Skin epidermis (tissue), 12 donors: ENCODE measurements at regions not wholly inside any gene's neighbourhood (a gene's known extent, or its start where the extent isn't known, plus 50 kb on each side); places are given as distances from the start of the nearest gene placed in this dataset.
"Not testable (repeated sequence)": the region's sequence is repeated elsewhere in the genome, so short reads cannot be mapped to it uniquely, and the experiment has no call there.

ENCODE experiments used
- H3K27ac ChIP-seq, 21 experiments: fragments of 200-600 bp; sonication (generic) in 11 of 21; one replicate each; pipeline ENCODE4 v1.5.0; 2020; ENCODE audit warnings: mild to moderate bottlenecking in 3 of 21, inconsistent platforms in 2 of 21, moderate library complexity in 2 of 21
- H3K4me3 ChIP-seq, 7 experiments: fragments of 200-600 bp; sonication (generic) in 2 of 7; one replicate each; pipeline ENCODE4 v1.5.0; 2020; ENCODE audit warnings: inconsistent platforms in 2 of 7, mild to moderate bottlenecking in 2 of 7, moderate library complexity in 1 of 7

- H3K27ac ChIP-seq, result not testable (repeated sequence)
These were observed 572.5 kb upstream of the SYT4 start for GRCh38 chr18:43849831-43850230.

GRCh38 chr18:43855376-43855775, 578.1 kb upstream of the SYT4 start:
- no peak overlapping the region for H3K27ac ChIP-seq
- no peak overlapping the region for H3K4me3 ChIP-seq

More at GRCh38 chr18:43849831-43850230, 572.5 kb upstream of the SYT4 start:
- H3K4me3 ChIP-seq, result not testable (repeated sequence)

- Histone ChIP-seq H3K27ac (peak overlapping the region in 1 of 21 experiments; percentile 24), H3K4me3 (no peak overlapping the region)
These were observed 585.9 kb upstream of the SYT4 start for GRCh38 chr18:43863180-43863579.

GRCh38 chr18:43866696-43867095, 589.4 kb upstream of the SYT4 start:
- Histone ChIP-seq H3K27ac (no peak overlapping the region), H3K4me3 (no peak overlapping the region)

GRCh38 chr18:43868497-43868995, 591.3 kb upstream of the SYT4 start:
- Histone ChIP-seq H3K27ac (no peak overlapping the region), H3K4me3 (no peak overlapping the region)

GRCh38 chr18:43869451-43870008, 592.2 kb upstream of the SYT4 start:
- peak overlapping the region in 4 of 21 experiments; percentile 15 to 40 (median 29) for H3K27ac ChIP-seq
- H3K4me3 ChIP-seq, result no peak overlapping the region

GRCh38 chr18:43870626-43871025, 593.3 kb upstream of the SYT4 start:
- H3K4me3 ChIP-seq, result no peak overlapping the region
- no peak overlapping the region for H3K27ac ChIP-seq

- Histone ChIP-seq H3K27ac (peak overlapping the region in 4 of 21 experiments; percentile 35 to 65 (median 58)), H3K4me3 (no peak overlapping the region)
These were observed 598.2 kb upstream of the SYT4 start for GRCh38 chr18:43875511-43875910.

- peak overlapping the region in 7 of 21 experiments; percentile 11 to 69 (median 35) for H3K27ac ChIP-seq
- no peak overlapping the region for H3K4me3 ChIP-seq
These were observed 599.0 kb upstream of the SYT4 start for GRCh38 chr18:43876286-43876685.

- Histone ChIP-seq H3K27ac (peak overlapping the region in 8 of 21 experiments; percentile 8 to 69 (median 34)), H3K4me3 (no peak overlapping the region)
These were observed 599.5 kb upstream of the SYT4 start for GRCh38 chr18:43876748-43877147.

- Histone ChIP-seq H3K4me3 (no peak overlapping the region), H3K27ac (peak overlapping the region in 2 of 21 experiments; percentile 63 to 69)
These were observed 600.5 kb upstream of the SYT4 start for GRCh38 chr18:43877616-43878321.

- H3K27ac ChIP-seq, result peak overlapping the region in 1 of 21 experiments; percentile 16
- H3K4me3 ChIP-seq, result no peak overlapping the region
These were observed 602.1 kb upstream of the SYT4 start for GRCh38 chr18:43879415-43879814.

GRCh38 chr18:43882358-43883055, 605.2 kb upstream of the SYT4 start:
- no peak overlapping the region for H3K4me3 ChIP-seq
- peak overlapping the region in 9 of 21 experiments; percentile 2 to 82 (median 29) for H3K27ac ChIP-seq

GRCh38 chr18:43883886-43884285, 606.6 kb upstream of the SYT4 start:
- Histone ChIP-seq H3K27ac (peak overlapping the region in 4 of 21 experiments; percentile 29 to 82 (median 53)), H3K4me3 (no peak overlapping the region)

- Histone ChIP-seq H3K27ac (peak overlapping the region in 2 of 21 experiments; percentile 0 to 67), H3K4me3 (no peak overlapping the region)
These were observed 609.1 kb upstream of the SYT4 start for GRCh38 chr18:43886341-43886740.

GRCh38 chr18:43887491-43887890, 610.2 kb upstream of the SYT4 start:
- Histone ChIP-seq H3K4me3 (no peak overlapping the region), H3K27ac (peak overlapping the region in 1 of 21 experiments; percentile 67)

GRCh38 chr18:43888598-43888997, 611.3 kb upstream of the SYT4 start:
- peak overlapping the region in 2 of 21 experiments; percentile 8 to 67 for H3K27ac ChIP-seq
- H3K4me3 ChIP-seq, result no peak overlapping the region

- Histone ChIP-seq H3K27ac (peak overlapping the region in 11 of 21 experiments; percentile 6 to 58 (median 48)), H3K4me3 (no peak overlapping the region)
These were observed 615.8 kb upstream of the SYT4 start for GRCh38 chr18:43893001-43893637.

GRCh38 chr18:43904209-43904837, 627.0 kb upstream of the SYT4 start:
- no peak overlapping the region for H3K4me3 ChIP-seq
- no peak overlapping the region for H3K27ac ChIP-seq

GRCh38 chr18:43914018-43914417, 636.7 kb upstream of the SYT4 start:
- Histone ChIP-seq H3K27ac (no peak overlapping the region), H3K4me3 (no peak overlapping the region)
